Fibroblast of skin of right quadriceps (primary cell): ENCODE measurements at regions not wholly inside any gene's neighbourhood (a gene's known extent, or its start where the extent isn't known, plus 50 kb on each side); places are given as distances from the start of the nearest gene placed in this dataset.

Experiments used
- DNase-seq: peaks from one replicate; pipeline ENCODE4 v3.0.0-alpha.2; 2013

GRCh38 chr3:10555263-10555662, 49.9 kb upstream of the ATP2B2 start:
- no peak for DNase-seq

- no peak for DNase-seq
These were observed 50.9 kb upstream of the ATP2B2 start for GRCh38 chr3:10556312-10556711.

GRCh38 chr3:10557250-10557649, 51.9 kb upstream of the ATP2B2 start:
- no peak for DNase-seq

DNA sequence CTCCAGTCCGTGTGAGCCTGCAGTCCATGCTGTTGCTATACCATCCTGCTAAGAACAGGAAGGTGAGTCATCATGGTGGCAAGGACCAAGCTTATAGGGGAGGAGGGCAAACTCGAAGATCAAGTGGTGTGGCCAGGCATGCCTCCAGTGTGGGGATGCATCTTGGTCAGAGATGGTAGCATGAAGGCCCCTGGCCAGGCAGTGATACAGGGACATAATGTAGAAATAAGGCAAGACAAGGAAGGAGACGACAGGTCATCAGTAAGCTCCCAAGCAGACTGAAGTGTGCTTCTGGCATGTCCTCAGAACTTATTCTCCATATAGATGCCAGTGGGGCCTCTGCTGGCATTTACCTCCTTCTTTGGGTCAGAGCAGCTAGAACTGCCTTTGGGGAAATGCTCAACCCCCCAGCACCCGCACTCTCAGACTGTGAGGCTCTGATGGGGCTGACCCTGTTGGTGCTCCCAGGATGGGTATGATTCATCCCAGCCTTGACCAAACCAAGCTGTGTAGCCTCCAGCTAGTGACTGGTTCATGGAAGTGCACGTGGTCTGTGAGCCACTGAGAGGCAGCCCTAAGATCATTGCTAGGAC, 52.5 kb upstream of the ATP2B2 start:
- DNase-seq = no peak

DNA sequence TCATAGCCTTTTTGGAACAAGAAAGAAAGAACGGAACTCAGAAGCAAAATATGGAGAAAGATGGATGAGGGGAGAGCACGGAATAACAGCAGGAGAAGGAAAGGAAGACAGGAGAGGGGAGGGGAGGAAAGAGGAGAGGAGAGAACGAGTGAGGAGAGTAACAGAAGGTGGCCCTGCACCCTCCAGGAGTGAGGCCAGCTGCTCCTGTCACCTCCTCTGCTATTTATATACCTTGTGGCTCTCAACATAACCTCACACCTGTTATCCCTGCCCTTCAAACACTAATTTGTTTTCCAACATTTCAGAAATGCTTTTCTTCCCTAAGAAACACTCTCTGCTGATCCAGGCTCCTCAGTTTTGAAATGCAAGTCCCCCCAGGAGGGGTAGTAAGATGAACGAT, 53.4 kb upstream of the ATP2B2 start:
- DNase-seq = no peak

DNA sequence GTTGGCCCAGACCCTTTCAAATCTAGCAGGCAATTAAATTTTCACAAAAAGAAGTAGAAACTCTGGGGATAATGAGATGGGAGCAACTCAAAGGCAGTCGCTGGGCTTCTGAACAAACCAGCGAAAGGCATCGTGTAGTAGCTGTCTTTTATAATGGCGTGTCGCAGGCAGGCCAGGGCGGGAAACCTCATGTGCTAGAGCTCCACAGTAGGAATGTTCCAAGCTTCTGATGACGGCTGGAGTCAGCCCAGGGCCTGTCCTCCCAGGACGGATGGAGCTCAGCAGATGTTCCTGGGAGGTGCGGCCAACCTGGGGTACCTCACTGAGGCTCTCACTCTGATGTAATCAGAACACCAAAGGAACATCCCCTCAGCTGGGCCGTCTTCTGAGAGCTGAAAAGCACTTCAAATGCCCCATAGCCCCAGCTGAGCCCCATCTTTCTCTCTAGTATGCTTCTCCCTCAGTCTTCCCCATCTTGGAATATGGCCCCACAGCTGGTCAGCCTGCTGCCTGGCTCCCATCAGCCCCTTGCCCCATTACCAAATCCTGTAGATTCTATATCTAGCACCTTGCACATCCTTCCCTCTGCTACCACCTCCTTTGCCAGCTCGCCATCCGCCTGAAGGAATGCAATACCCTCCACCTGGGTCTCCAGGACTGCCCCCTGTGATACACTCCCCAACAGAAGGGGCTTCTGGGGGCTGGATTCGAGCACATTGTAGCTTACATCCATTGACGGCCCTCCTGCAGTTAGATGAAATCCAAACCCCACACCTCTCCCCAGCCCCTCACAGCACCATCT, 54.9 kb upstream of the ATP2B2 start:
- DNase-seq = no peak

DNA sequence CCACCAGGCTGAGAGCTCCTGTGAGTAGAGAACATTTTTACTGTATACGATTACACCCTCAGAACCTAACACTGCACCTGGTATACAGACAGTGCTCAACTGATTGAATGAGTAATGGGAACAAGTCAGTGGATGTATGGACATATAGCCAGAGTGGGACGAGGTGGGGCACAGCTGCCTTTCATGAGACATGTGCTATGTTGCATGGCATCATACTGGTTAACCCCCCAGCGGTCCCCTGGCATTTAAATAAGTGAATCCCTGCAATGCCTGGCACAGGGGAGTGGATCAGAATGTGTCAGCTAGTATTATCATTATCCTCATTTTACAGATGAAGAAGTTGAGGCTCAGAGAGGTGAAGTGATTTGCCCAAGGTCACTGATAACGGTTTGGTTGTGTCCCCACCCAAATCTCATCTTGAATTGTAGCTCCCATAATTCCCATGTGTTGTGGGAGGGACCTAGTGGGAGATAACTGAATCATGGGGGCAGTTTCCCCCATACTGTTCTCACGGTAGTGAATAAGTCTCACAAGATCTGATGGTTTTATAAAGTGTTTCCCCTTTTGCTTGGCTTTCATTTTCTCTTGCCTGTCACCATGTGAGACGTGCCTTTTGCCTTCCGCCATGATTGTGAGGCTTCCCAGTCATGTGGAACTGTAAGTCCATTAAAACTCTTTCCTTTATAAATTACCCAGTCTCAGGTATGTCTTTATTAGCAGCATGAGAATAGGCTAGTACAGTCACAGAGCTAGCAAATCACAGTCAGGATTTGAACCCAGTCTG, 56.0 kb upstream of the ATP2B2 start:
- DNase-seq = no peak

- no peak for DNase-seq
These were observed 56.7 kb upstream of the ATP2B2 start for GRCh38 chr3:10561946-10562560.

GRCh38 chr3:10563396-10563795, 58.0 kb upstream of the ATP2B2 start:
- DNase-seq = no peak

- DNase-seq = no peak
These were observed 60.4 kb upstream of the ATP2B2 start for GRCh38 chr3:10565814-10566213.

- DNase-seq = no peak
These were observed 61.1 kb upstream of the ATP2B2 start for GRCh38 chr3:10566451-10566850.

DNA sequence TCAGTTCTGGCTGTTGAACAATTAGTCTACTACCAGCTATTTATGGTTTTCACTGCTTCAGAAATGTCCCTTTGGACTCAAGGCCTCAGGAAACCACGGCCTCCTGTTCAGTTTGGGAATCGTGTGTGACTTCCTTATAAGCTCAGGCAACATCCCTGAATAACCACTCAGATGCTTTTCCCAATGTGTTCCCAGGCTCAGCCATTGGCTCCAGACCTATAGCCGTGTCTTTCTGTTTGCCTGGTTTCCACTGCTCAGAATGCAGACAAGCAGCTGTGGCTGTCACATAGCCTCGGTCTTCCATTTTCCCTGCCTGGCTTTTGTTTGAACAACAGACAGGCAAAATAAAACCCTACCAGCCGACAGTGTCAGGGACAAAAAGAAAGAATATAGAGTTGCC, 63.2 kb upstream of the ATP2B2 start:
- DNase-seq = no peak

GRCh38 chr3:10570196-10570946, 65.0 kb upstream of the ATP2B2 start:
- DNase-seq = no peak

GRCh38 chr3:10574101-10574620, 68.8 kb upstream of the ATP2B2 start:
- no peak for DNase-seq

- DNase-seq = no peak
These were observed 70.3 kb upstream of the ATP2B2 start for GRCh38 chr3:10575601-10576160.

DNA sequence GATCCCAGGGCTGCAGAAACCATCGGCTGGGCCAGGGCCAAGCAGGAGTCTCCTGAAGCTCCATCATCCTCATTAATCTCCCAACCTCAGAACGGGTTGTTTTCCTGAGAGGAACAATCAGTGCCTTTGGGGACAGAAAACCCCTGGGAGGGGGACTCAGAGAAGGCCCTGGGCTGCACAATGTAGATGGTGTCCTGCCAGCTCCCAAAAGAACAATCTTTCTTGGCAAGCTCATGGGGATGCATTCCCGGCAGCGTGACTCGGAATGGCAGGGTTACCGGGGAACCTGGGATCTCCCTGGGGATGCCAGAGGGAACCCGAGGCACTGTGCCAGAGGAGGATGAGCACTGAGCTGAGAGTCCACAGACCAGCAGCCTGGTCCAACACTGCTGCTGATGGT, 72.1 kb upstream of the ATP2B2 start:
- no peak for DNase-seq

GRCh38 chr3:10580426-10580825, 75.0 kb upstream of the ATP2B2 start:
- DNase-seq = no peak

DNA sequence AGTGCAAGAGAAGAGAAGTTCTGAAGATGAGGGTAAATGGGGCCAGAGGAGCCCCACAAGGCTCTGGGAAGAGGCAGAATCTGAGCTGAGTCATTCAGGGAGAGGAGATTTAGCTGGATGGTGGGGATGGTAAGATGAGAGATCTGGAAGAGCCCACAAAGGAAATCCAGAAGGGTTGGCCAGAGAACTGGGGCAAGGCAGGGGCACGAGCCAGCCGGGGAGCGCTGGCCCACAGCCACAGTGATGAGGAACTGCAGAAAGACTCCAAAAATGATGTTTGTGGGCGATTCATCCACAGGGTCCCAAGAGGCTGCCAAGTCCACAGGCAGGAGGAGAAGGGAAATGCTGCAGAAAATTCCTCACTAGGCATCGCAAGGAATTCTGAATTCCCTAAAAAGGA, 75.9 kb upstream of the ATP2B2 start:
- DNase-seq = peak; percentile 63

DNA sequence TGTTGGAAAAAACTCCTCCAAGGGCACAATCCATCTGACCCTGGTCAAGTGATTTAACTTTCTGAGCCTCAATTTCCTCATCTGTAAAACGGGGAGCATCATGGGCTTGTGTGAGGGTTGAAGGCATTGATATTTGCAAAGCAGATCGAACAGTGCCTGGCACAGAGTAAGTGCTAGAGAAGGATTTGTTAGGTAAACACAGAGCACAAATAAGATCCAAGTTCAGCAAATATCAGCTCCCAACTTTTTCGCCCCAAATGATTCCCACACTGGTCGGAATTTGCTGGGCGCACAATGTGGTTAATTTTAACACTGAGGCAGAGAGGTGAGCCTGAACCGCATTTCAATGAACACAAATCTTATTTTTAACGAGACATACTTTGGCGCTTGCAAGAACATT, 76.3 kb upstream of the ATP2B2 start:
- DNase-seq = no peak

DNA sequence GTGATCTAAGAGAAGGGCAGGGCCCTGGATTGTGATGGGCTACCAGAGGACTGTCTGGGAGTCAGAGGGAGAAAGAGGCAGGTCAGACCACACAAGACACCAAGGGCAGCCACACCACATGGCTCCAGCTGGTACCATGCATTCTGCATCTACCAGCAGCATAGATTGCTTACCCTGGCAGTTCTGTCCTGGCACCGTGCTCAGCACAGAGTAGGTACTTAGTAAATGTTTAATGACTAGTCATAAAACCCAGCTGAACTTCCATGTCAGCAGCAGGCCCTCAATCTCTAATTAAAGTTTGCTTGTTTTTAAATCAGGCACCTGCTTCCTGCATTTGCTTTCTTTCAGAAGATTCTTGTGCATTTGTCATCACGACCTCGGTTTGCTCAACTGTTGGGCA, 77.3 kb upstream of the ATP2B2 start:
- DNase-seq = no peak

DNA sequence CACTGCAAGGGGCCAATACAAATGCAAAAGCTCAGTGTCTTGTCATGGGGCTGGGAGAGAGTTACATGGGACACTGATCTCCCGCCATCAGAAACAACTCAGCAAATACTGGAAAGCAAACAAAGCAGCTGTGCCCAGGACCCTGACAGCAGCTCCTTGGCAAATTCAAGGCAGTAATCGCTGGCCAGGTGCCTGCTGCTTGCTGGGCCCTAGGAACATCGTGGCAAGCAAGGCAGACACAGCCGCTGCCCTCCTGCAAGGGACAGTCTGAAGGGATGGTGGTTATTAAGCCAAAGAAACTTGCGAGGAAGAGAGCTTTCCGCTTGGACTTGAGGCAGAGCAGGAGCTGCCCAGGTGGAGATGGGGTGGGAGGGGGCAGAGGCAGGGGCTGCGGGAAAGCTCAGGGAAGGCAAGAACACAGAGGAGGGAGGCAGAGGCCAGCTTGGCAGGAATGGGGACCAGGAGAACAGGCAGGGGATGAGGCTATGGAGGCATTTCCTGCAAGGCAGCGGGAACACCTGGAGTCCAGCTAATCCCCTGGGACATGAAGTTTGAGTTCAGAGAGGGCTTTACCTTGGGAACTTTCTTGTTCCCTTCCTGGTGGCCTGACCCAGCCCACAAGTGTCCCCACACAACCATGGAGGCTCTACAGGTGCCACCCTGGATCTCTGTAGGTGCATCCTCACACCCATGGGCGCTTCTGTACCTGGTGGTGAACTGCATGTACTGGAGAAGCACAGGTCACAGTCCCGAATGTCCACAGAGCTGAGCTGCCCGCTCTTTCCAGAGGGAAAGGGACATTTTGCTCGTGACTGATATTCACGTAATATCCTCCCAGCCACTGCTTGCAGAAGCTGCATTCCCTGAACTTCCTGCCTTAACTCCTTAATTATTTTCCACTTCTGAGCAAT, 78.7 kb upstream of the ATP2B2 start:
- no peak for DNase-seq
